Left lung (tissue), 4 donors: ENCODE measurements at regions not wholly inside any gene's neighbourhood (a gene's known extent, or its start where the extent isn't known, plus 50 kb on each side); places are given as distances from the start of the nearest gene placed in this dataset.

ENCODE experiments used
- ATAC-seq: fragments of 200-7000 bp; cut with Tn5 transposase; one replicate; pipeline ENCODE4 v1.9.1; 2020; ENCODE audit warnings: moderate library complexity
- DNase-seq, 4 donors: peaks; one replicate each; pipeline ENCODE4 v3.0.0-alpha.2; 2013 to 2020
- H3K27ac ChIP-seq, 2 donors: fragments of 200-600 bp; sonication (generic) in 1 of 2; one replicate each; pipeline versions ENCODE4 v1.5.0 to v1.8.0; 2020 to 2021
- H3K27me3 ChIP-seq, 2 donors: fragments of 200-600 bp; sonication (generic) in 1 of 2; one replicate each; pipeline versions ENCODE4 v1.5.0 to v1.8.0; 2020 to 2021
- H3K36me3 ChIP-seq, 2 donors: fragments of 200-600 bp; sonication (generic) in 1 of 2; one replicate each; pipeline versions ENCODE4 v1.5.0 to v1.8.0; 2020 to 2021
- H3K4me1 ChIP-seq, 2 donors: fragments of 200-600 bp; one replicate each; pipeline ENCODE4 v1.8.0; 2021
- H3K4me3 ChIP-seq, 2 donors: fragments of 200-600 bp; sonication (generic) in 1 of 2; one replicate each; pipeline versions ENCODE4 v1.5.0 to v1.8.0; 2020 to 2021; ENCODE audit warnings: mild to moderate bottlenecking in 1 of 2
- H3K9me3 ChIP-seq, 2 donors: fragments of 200-600 bp; sonication (generic) in 1 of 2; one replicate each; pipeline versions ENCODE4 v1.5.0 to v1.8.0; 2020 to 2021
- intact Hi-C, 2 donors: fragments of 100-400 bp; cut with DNase I; formaldehyde crosslinking; loops; one replicate each; pipeline versions ENCODE4 v1.11.2 to v1.14.2; 2022
- TF ChIP-seq, protein P1 (sequence below), 2 donors: fragments of 200-600 bp; sonication (generic) in 1 of 2; IDR thresholded peaks; one replicate each; pipeline versions ENCODE4 v1.5.0 to v1.8.0; 2021; ENCODE audit warnings: antibody characterized with exemption in 2 of 2
- donor health status: DM: no; HTN: yes; CAD: no.
- donor health status: DM: no; HTN: no; CAD: no.

DNA sequence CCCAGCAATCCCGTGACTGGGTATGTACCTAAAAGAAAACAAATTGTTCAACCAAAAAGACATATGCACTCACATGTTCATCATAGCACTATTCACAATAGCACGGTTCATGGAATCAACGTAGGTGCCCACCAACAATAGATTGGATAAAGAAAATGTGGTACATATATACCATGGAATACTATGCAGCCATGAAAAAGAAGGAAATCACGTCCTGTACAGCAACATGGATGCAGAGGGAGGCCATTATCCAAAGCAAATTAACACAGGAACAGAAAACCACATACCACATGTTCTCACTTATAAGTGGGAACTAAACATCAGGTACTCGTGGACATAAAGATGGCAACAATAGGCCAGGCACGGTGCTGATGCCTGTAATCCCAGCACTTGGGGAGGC is 207.9 kb upstream of the TNP1 start:
- ATAC-seq (no peak), DNase-seq (no peak)
- intact Hi-C loops, result no loop called here
- TF ChIP-seq, protein P1, sequence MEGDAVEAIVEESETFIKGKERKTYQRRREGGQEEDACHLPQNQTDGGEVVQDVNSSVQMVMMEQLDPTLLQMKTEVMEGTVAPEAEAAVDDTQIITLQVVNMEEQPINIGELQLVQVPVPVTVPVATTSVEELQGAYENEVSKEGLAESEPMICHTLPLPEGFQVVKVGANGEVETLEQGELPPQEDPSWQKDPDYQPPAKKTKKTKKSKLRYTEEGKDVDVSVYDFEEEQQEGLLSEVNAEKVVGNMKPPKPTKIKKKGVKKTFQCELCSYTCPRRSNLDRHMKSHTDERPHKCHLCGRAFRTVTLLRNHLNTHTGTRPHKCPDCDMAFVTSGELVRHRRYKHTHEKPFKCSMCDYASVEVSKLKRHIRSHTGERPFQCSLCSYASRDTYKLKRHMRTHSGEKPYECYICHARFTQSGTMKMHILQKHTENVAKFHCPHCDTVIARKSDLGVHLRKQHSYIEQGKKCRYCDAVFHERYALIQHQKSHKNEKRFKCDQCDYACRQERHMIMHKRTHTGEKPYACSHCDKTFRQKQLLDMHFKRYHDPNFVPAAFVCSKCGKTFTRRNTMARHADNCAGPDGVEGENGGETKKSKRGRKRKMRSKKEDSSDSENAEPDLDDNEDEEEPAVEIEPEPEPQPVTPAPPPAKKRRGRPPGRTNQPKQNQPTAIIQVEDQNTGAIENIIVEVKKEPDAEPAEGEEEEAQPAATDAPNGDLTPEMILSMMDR (IDR thresholded peaks at IDR 0.05), result no peak
- Histone ChIP-seq H3K4me1 (peaks cover 0 to 10% of the 10 kb centered on the region in 2 donors), H3K4me3 (no peak overlapping the region), H3K36me3 (no peaks in the 10 kb centered on the region), H3K27ac (no peak overlapping the region), H3K27me3 (no peaks in the 10 kb centered on the region), H3K9me3 (no peaks in the 10 kb centered on the region)

DNA sequence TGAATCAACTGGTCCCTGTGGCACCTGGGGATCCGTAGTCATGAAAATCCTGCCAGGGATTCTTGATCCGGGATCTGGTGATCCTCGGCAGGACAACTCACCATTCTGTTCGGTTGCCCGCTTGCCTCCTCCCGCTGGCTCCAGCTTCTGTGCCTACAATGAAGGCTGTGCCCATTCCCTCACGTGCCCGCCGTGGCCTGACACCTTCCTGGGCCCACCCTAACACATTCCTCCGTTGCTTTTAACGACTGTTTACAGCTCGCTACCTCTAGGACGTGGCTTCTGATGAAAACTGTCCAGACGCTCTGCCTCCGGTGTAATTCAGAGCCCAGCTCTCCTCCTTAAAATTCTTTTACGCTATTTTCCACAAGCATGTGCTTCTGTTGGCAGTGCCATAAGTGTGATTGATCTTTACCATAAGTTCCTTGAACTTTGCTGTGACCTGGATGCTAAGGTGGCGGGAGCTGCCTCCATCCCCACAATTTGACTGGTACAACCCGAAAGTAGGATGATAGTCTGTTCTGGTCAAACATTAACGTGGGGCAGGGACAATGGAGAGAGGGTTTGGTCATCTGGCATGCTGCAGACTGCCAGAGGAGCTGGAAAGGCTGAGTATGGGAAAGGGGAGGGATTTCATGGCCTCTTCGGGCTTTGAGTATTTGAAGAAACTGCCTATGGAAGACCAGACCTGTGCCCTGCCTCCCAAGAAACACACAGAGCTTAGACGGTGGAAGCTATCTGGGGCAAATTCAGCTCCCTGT is 206.8 kb upstream of the TNP1 start:
- peaks cover 0 to 10% of the 10 kb centered on the region in 2 donors for H3K4me1 ChIP-seq
- no peak overlapping the region for H3K4me3 ChIP-seq
- no peaks in the 10 kb centered on the region for H3K36me3 ChIP-seq
- TF ChIP-seq, protein P1 (IDR thresholded peaks at IDR 0.05), result no peak
- no peaks in the 10 kb centered on the region for H3K9me3 ChIP-seq
- peak overlapping the region; percentile 39 to 51 for H3K27ac ChIP-seq
- DNase-seq (peak in 1 of 4 donors; percentile 70), ATAC-seq (peak; percentile 18)
- intact Hi-C loops, result no loop called here
- no peaks in the 10 kb centered on the region for H3K27me3 ChIP-seq

DNA sequence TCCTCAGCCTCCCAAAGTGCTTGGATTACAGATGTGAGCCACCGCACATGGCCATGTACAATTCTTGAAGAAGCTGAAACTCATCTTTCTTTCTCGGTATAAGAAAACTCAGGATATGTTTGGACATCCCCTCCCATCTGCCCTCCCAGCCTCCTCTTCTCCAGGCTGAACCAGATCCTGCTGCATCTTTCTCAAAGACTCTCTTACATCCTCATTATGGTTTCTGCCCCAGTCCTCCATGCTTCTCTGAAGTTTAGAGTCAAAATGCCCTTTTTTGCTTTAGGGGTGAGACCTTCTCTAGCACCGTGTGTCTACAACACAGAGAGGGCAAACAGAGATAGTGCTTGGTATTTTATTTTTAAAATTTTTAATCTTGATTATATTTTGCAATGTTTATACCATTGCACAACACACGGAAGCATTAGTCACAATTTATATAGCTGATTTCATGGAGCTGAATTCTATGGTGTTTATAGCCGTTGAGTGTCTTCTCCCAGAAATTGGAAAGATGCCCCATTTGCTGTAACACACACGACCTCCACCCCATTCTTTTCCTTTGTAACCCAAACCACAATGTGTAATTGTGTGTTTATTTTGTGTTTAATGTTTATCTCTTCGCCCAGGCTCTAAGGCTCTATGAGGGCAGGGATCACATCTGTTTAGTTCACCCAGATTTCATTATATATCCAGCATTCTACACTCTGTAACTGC is 206.0 kb upstream of the TNP1 start:
- no peak overlapping the region for H3K4me3 ChIP-seq
- no peaks in the 10 kb centered on the region for H3K36me3 ChIP-seq
- intact Hi-C loops, result no loop called here
- DNase-seq, result peak in 1 of 4 donors; percentile 42
- no peaks in the 10 kb centered on the region for H3K27me3 ChIP-seq
- H3K9me3 ChIP-seq, result no peaks in the 10 kb centered on the region
- ATAC-seq, result peak; percentile 55
- TF ChIP-seq, protein P1 (IDR thresholded peaks at IDR 0.05), result no peak
- peak overlapping the region; percentile 39 to 51 for H3K27ac ChIP-seq
- peaks cover 0 to 6% of the 10 kb centered on the region in 2 donors for H3K4me1 ChIP-seq

DNA sequence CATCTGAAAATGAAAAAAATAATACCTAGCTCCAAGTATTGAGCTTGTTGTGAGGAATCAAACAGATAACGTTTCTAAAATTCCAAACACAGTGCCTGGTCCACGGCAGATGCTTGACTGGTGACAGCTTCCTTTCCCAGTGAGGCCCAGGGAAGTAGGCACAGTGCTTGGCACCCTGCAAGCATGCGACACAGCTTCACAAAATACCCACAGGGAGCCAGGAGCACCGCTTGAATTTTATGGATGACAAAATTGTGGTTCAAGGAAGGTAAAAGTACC is 205.1 kb upstream of the TNP1 start:
- no peaks in the 10 kb centered on the region for H3K27me3 ChIP-seq
- peak overlapping the region in 1 of 2 donors; percentile 24 for H3K27ac ChIP-seq
- intact Hi-C loops, result no loop called here
- H3K4me3 ChIP-seq, result no peak overlapping the region
- ATAC-seq (no peak), DNase-seq (no peak)
- TF ChIP-seq, protein P1 (IDR thresholded peaks at IDR 0.05), result no peak
- no peaks in the 10 kb centered on the region for H3K36me3 ChIP-seq
- H3K4me1 ChIP-seq, result peaks cover 0 to 6% of the 10 kb centered on the region in 2 donors
- no peaks in the 10 kb centered on the region for H3K9me3 ChIP-seq

DNA sequence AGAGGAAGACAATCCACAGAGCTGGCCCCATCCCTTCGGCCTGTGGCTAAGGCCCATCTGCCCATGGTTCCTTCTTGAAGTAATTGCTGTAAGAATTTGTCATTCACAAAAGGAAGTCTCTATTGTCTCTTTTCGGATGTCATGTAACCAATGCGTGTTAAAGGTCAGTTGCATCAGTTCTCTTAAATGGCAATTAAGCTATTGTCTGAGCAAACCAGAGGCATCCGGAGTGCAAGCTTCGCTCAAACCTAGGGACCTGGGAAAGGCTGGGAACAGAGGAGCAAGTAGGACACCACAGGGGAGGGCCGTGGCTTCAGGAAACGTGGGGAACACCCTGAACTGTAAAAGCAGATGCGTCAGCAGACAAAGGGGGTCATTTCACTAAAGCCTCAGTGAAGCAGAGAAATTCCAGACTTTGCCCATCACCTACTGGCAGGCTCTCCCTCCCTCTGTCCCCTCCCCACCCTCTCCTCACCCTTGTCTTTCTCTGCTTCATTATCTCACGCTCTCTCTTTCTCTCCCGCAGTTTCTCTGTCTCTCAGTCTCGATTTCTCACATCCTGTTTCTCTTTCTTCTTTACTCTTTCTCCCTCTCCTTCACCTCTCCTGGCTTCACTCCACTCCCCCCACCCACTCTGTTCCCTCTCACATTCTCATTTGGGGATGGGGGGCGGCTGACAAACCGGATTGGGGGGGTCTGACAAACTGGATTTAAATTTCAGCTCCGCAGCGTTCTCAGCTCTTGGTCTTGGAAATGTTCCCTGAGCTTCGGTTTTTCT is 204.6 kb upstream of the TNP1 start:
- Histone ChIP-seq H3K4me3 (no peak overlapping the region), H3K9me3 (no peaks in the 10 kb centered on the region), H3K27ac (peak overlapping the region in 1 of 2 donors; percentile 24), H3K4me1 (peaks cover 0 to 6% of the 10 kb centered on the region in 2 donors), H3K36me3 (no peaks in the 10 kb centered on the region), H3K27me3 (no peaks in the 10 kb centered on the region)
- ATAC-seq (peak; percentile 8), DNase-seq (peak in 1 of 4 donors; percentile 14)
- intact Hi-C loops, result no loop called here
- TF ChIP-seq, protein P1 (IDR thresholded peaks at IDR 0.05), result no peak
